HG03460 (cell line): ENCODE measurements at regions not wholly inside any gene's neighbourhood (a gene's known extent, or its start where the extent isn't known, plus 50 kb on each side); places are given as distances from the start of the nearest gene placed in this dataset.

Experiments used
- ATAC-seq: cut with Tn5 transposase; IDR thresholded peaks from one replicate; pipeline ENCODE4 v1.9.1; 2021; ENCODE audit not compliant: unreplicated experiment

GRCh38 chr1:67582625-67583461, 102.2 kb upstream of the GADD45A start:
- no peak for ATAC-seq

GRCh38 chr1:67583462-67583950, 101.5 kb upstream of the GADD45A start:
- ATAC-seq: no peak

- ATAC-seq: no peak
These were observed 100.1 kb upstream of the GADD45A start for GRCh38 chr1:67584938-67585337.

- no peak for ATAC-seq
These were observed 98.4 kb upstream of the GADD45A start for GRCh38 chr1:67586596-67586995.

GRCh38 chr1:67588178-67588855, 96.7 kb upstream of the GADD45A start:
- no peak for ATAC-seq

GRCh38 chr1:67589519-67590233, 95.3 kb upstream of the GADD45A start:
- no peak for ATAC-seq

- no peak for ATAC-seq
These were observed 94.7 kb upstream of the GADD45A start for GRCh38 chr1:67590329-67590728.

- no peak for ATAC-seq
These were observed 90.2 kb upstream of the GADD45A start for GRCh38 chr1:67594764-67595163.

- no peak for ATAC-seq
These were observed 88.3 kb upstream of the GADD45A start for GRCh38 chr1:67596674-67597073.

- no peak for ATAC-seq
These were observed 87.7 kb upstream of the GADD45A start for GRCh38 chr1:67597336-67597735.

GRCh38 chr1:67599085-67599484, 85.9 kb upstream of the GADD45A start:
- no peak for ATAC-seq

- ATAC-seq: no peak
These were observed 83.5 kb upstream of the GADD45A start for GRCh38 chr1:67601539-67601938.

- ATAC-seq: no peak
These were observed 83.0 kb upstream of the GADD45A start for GRCh38 chr1:67601955-67602354.

- no peak for ATAC-seq
These were observed 80.2 kb upstream of the GADD45A start for GRCh38 chr1:67604778-67605177.

- no peak for ATAC-seq
These were observed 79.7 kb upstream of the GADD45A start for GRCh38 chr1:67605209-67605780.

- no peak for ATAC-seq
These were observed 77.7 kb upstream of the GADD45A start for GRCh38 chr1:67607286-67607685.

GRCh38 chr1:67607699-67608098, 77.3 kb upstream of the GADD45A start:
- ATAC-seq: no peak

- peak; percentile 30 for ATAC-seq
These were observed 76.1 kb upstream of the GADD45A start for GRCh38 chr1:67608661-67609576.

- ATAC-seq: peak; percentile 59
These were observed 75.2 kb upstream of the GADD45A start for GRCh38 chr1:67609577-67610341.
